Fibroblast of the aortic adventitia (primary cell): ENCODE measurements at regions not wholly inside any gene's neighbourhood (a gene's known extent, or its start where the extent isn't known, plus 50 kb on each side); places are given as distances from the start of the nearest gene placed in this dataset.

ENCODE experiments used
- DNase-seq: peaks from one replicate; pipeline ENCODE4 v3.0.0-alpha.2; 2010; ENCODE audit warnings: low read depth
- H3K4me3 ChIP-seq: 2 replicates; pipeline ENCODE4 v1.5.1; 2011; ENCODE audit warnings: low read depth, mild to moderate bottlenecking, control low read depth, low read length, moderate library complexity
- CTCF ChIP-seq: IDR thresholded peaks from 2 replicates; pipeline ENCODE4 v1.5.1; 2011; ENCODE audit warnings: mild to moderate bottlenecking, low read length, control low read depth, inconsistent platforms; ENCODE audit not compliant: insufficient read depth

DNA sequence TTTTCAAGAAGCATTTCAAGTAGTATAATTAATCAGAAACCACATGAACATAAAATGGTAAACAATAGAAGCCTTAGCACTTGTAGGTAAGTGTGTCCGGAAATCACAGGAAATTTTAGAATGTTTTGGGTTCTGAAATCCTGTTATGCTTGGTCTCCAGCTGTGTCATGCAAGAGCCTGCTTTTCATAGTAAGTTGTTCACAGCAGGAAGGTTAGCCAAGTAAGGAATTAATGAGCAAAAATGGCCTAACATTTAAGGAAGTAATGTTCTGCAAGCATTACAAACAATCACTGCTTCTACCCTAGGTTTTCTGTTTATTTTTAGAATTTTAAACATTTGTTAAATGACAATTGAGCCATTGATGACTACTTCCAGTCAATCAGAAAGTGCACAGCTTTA, 669.5 kb downstream of the SLCO4C1 start:
- no peak for DNase-seq
- no peak overlapping the region for H3K4me3 ChIP-seq

GRCh38 chr5:101611039-101611438, 685.0 kb downstream of the SLCO4C1 start:
- no peak for DNase-seq
- no peak overlapping the region for H3K4me3 ChIP-seq
- TF ChIP-seq CTCF: no peak

More for the DNA sequence above, 669.5 kb downstream of the SLCO4C1 start:
- TF ChIP-seq CTCF: no peak

DNA sequence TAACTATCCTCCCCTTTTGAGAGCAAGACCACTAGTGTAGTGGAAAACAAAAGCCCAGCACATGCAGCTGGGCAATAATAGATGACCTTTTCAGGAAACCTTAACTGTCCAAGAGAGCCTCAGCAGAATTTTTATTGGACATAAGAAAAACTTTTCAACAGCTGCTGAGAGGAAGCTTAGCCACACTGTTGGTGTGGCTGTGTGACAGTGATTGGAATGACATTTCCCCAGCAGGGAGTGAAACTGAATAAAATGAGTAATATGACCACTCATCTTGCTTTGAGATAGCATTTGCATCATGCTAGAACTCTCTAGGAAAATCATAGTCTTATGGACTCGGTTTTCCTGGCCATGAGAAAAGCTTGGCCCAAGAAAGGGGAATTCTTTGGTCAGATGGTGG, 687.8 kb downstream of the SLCO4C1 start:
- H3K4me3 ChIP-seq: no peak overlapping the region
- no peak for DNase-seq
- no peak for TF ChIP-seq CTCF

DNA sequence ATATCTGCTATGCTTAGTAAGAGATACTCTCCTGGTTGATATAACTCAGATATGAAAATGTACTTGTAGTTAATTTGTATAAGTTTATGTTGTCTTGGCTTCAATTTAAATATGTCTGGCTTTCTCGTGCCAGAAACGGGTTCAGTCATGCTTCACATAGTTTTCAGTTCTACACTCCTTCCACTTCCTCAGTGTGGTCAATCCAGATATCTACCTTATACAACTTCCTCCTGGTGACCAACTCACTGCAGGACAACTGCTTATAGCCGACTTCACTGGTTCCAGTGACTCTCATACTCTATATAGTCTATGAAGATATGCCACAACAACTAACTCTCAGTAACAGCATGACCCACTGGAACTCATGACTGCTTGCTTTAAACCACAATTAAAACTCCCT, 690.4 kb downstream of the SLCO4C1 start:
- no peak for DNase-seq
- no peak for TF ChIP-seq CTCF
- no peak overlapping the region for H3K4me3 ChIP-seq

DNA sequence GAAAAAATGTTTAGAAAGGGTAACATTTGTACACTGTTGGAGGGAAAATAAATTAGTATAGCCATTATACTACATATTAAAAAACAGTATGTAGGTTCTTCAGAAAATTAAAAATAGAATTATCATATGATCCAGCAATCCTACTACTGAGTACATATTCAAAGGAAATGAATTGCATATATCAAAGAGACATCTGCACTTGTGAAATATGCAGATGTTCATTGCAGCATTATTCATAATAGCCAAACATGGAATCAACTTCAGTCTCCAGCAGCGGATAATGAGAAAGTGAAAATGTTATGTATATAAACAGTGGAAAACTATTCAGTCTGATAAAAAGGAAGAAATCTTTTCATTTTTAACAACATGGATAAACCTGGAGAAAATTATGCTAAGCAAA, 695.5 kb downstream of the SLCO4C1 start:
- no peak for DNase-seq
- no peak for TF ChIP-seq CTCF
- H3K4me3 ChIP-seq: no peak overlapping the region

DNA sequence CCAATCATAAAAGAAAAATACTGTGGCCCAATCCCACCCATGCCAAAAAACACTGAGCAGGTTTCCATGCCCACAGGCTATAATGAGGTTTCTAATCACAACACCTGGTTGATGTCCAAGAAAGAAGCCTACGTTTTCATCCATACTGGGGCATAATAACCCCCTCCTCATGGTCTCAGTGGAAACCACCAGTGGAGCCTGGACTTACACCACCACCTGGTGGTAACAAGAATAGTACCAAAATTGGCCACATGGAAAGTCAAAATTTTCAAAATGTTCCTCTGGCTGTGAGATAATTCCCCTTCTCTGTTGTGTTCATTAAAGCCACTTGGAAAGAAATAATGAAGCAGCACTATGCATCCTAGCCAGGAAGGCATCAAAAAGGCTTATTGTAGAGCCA, 687.3 kb upstream of the ST8SIA4 start:
- no peak for DNase-seq
- no peak for TF ChIP-seq CTCF
- no peak overlapping the region for H3K4me3 ChIP-seq

DNA sequence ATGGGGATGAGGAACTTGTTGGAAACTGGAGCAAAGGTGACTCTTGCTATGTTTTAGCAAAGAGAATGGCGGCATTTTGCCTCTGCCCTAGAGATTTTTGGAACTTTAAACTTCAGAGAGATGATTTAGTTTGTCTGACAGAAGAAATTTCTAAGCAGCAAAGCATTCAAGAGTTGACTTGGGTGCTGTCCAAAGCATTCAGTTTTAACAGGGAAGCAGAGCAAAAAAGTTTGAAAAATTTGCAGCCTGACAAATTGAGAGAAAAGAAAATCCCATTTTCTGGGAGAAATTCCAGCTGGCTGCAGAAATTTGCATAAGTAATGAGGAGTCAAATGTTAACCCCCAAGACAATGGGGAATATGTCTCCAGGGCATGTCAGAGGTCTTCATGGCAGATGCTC, 682.3 kb upstream of the ST8SIA4 start:
- no peak overlapping the region for H3K4me3 ChIP-seq
- no peak for DNase-seq
- TF ChIP-seq CTCF: no peak
